ENCODE measurements at regions not wholly inside any gene's neighbourhood (a gene's known extent, or its start where the extent isn't known, plus 50 kb on each side); places are given as distances from the start of the nearest gene placed in this dataset.

- no peak for ATAC-seq
- TF ChIP-seq ZFP30 (CRISPR knock-in tag; IDR thresholded peaks at IDR 0.05) (no peak), ARNTL (CRISPR knock-in tag; IDR thresholded peaks at IDR 0.05; ENCODE audit: borderline replicate concordance, low read depth) (no peak), TSHZ2 (CRISPR knock-in tag; IDR thresholded peaks at IDR 0.05) (no peak), ZNF565 (CRISPR knock-in tag; conservative IDR thresholded peaks at IDR 0.05; ENCODE audit: low read depth) (no peak), SNAI2 (CRISPR knock-in tag; IDR thresholded peaks at IDR 0.05) (no peak), RARB (CRISPR knock-in tag; IDR thresholded peaks at IDR 0.05) (no peak), ESRRG (CRISPR knock-in tag; IDR thresholded peaks at IDR 0.05) (no peak), PATZ1 (CRISPR knock-in tag; IDR thresholded peaks at IDR 0.05; ENCODE audit: borderline replicate concordance) (no peak)
Measured at GRCh38 chr14:38777401-38777800, 325.6 kb downstream of the SEC23A start.

- TF ChIP-seq TOX (CRISPR knock-in tag; IDR thresholded peaks at IDR 0.05; ENCODE audit: borderline replicate concordance) (no peak), ZNF8 (CRISPR knock-in tag; IDR thresholded peaks at IDR 0.05) (no peak), GLIS3 (CRISPR knock-in tag; IDR thresholded peaks at IDR 0.05) (no peak), CREB5 (CRISPR knock-in tag; IDR thresholded peaks at IDR 0.05; ENCODE audit: low read depth) (no peak), TCF4 (CRISPR knock-in tag; IDR thresholded peaks at IDR 0.05; ENCODE audit: borderline replicate concordance) (no peak), SNAI2 (CRISPR knock-in tag; IDR thresholded peaks at IDR 0.05) (no peak), TSHZ2 (CRISPR knock-in tag; IDR thresholded peaks at IDR 0.05) (no peak), ZNF565 (CRISPR knock-in tag; conservative IDR thresholded peaks at IDR 0.05; ENCODE audit: low read depth) (no peak), ZNF70 (CRISPR knock-in tag; IDR thresholded peaks at IDR 0.05) (no peak), POU6F1 (CRISPR knock-in tag; IDR thresholded peaks at IDR 0.05; ENCODE audit: borderline replicate concordance, low read depth) (no peak), ESRRG (CRISPR knock-in tag; IDR thresholded peaks at IDR 0.05) (no peak)
- ATAC-seq, result no peak
Measured at GRCh38 chr14:38775986-38776385, 327.0 kb downstream of the SEC23A start.

- no peak for ATAC-seq
- TF ChIP-seq PPARA (CRISPR knock-in tag; IDR thresholded peaks at IDR 0.05; ENCODE audit: borderline replicate concordance) (no peak), CREB5 (CRISPR knock-in tag; IDR thresholded peaks at IDR 0.05; ENCODE audit: low read depth) (no peak), ZFP30 (CRISPR knock-in tag; IDR thresholded peaks at IDR 0.05) (no peak), ZFP3 (CRISPR knock-in tag; IDR thresholded peaks at IDR 0.05) (no peak), ARNTL (CRISPR knock-in tag; IDR thresholded peaks at IDR 0.05; ENCODE audit: borderline replicate concordance, low read depth) (no peak), ZNF8 (CRISPR knock-in tag; IDR thresholded peaks at IDR 0.05) (no peak)
Measured at GRCh38 chr14:38774162-38774561, 328.9 kb downstream of the SEC23A start.

Data from SK-N-SH treated with all-trans-retinoic acid at 6 μM for 48 hours (cell line).